Loucy (cell line): ENCODE measurements at regions not wholly inside any gene's neighbourhood (a gene's known extent, or its start where the extent isn't known, plus 50 kb on each side); places are given as distances from the start of the nearest gene placed in this dataset.

Source experiments
- EZH2phosphoT487 ChIP-seq: fragments of 200-600 bp; IDR thresholded peaks from 2 replicates; pipeline ENCODE4 v1.6.1; 2018; ENCODE audit warnings: antibody characterized with exemption, mild to moderate bottlenecking, moderate library complexity, borderline replicate concordance
- TF ChIP-seq, protein P1 (sequence below): fragments of 200-600 bp; sonication (generic); conservative IDR thresholded peaks from 2 replicates; pipeline ENCODE4 v1.5.1; 2014; ENCODE audit warnings: mild to moderate bottlenecking, antibody characterized with exemption, low read length

DNA sequence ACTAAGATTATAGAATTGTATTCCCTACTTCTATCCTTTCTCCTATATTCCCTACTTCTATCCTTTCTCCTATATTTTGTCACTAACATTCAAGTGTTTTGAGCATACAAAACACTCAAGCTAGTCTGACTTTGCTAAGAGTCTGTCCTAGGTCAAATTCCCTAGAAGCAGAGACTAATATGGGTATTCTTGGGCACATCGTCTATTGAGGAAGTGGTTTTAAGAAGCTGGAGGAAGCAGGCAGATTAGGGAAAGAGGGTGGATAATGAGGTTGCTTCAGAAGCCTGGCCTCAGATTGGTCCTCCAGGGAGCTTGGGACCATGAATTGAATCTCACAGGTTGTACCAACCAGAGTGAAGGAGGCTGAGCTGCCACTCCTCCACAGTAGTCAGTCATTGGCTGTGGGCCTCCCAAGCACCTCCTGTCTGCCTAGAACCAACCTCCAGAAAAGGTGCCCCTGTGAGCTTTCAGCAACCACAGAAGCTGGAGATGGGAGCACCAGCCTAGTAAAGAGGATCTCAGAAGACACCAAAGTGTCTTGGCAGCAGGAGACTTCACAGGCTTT lies 295.9 kb upstream of the PHF14 start:
- TF ChIP-seq, protein P1, sequence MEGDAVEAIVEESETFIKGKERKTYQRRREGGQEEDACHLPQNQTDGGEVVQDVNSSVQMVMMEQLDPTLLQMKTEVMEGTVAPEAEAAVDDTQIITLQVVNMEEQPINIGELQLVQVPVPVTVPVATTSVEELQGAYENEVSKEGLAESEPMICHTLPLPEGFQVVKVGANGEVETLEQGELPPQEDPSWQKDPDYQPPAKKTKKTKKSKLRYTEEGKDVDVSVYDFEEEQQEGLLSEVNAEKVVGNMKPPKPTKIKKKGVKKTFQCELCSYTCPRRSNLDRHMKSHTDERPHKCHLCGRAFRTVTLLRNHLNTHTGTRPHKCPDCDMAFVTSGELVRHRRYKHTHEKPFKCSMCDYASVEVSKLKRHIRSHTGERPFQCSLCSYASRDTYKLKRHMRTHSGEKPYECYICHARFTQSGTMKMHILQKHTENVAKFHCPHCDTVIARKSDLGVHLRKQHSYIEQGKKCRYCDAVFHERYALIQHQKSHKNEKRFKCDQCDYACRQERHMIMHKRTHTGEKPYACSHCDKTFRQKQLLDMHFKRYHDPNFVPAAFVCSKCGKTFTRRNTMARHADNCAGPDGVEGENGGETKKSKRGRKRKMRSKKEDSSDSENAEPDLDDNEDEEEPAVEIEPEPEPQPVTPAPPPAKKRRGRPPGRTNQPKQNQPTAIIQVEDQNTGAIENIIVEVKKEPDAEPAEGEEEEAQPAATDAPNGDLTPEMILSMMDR = no peak
- TF ChIP-seq EZH2phosphoT487 = no peak
